ENCODE measurements at regions not wholly inside any gene's neighbourhood (a gene's known extent, or its start where the extent isn't known, plus 50 kb on each side); places are given as distances from the start of the nearest gene placed in this dataset.

GRCh38 chr5:91906027-91906426, 522.9 kb upstream of the ARRDC3 start:
- no peak for TF ChIP-seq CTCF (IDR thresholded peaks at IDR 0.05; ENCODE audit: poor library complexity, severe bottlenecking)
- TF ChIP-seq MXI1 (conservative IDR thresholded peaks at IDR 0.05; ENCODE audit: poor library complexity, severe bottlenecking), result no peak
